NB4 (cell line): ENCODE measurements at regions not wholly inside any gene's neighbourhood (a gene's known extent, or its start where the extent isn't known, plus 50 kb on each side); places are given as distances from the start of the nearest gene placed in this dataset.

ENCODE experiments used
- DNase-seq: peaks from one replicate; pipeline ENCODE4 v3.0.0; 2010; ENCODE audit warnings: low read depth
- H3K4me3 ChIP-seq: one replicate; pipeline ENCODE4 v1.5.1; 2011; ENCODE audit warnings: mild to moderate bottlenecking, low read depth, low read length, moderate library complexity
- CTCF ChIP-seq: IDR thresholded peaks from one replicate; pipeline ENCODE4 v1.5.1; 2012; ENCODE audit warnings: low read depth, low read length
- MAX ChIP-seq: IDR thresholded peaks from 2 replicates; pipeline ENCODE4 v1.6.1; 2011; ENCODE audit warnings: low read depth, low read length
- MYC ChIP-seq: IDR thresholded peaks from 2 replicates; pipeline ENCODE4 v1.6.1; 2011; ENCODE audit warnings: low read depth, low read length
- POLR2A ChIP-seq: IDR thresholded peaks from 2 replicates; pipeline ENCODE4 v1.6.1; 2011; ENCODE audit warnings: mild to moderate bottlenecking; ENCODE audit not compliant: insufficient read length; ENCODE audit errors: extremely low read depth

- TF ChIP-seq MAX = no peak
- no peak for TF ChIP-seq CTCF
- TF ChIP-seq MYC = no peak
- TF ChIP-seq POLR2A = no peak
- H3K4me3 ChIP-seq = no peak overlapping the region
- DNase-seq = no peak
These were observed 174.5 kb upstream of the PRSS58 start for GRCh38 chr7:142432377-142432776.

GRCh38 chr7:142431491-142431890 lies 173.6 kb upstream of the PRSS58 start:
- TF ChIP-seq POLR2A (no peak), MYC (no peak), CTCF (no peak)
- no peak overlapping the region for H3K4me3 ChIP-seq
- DNase-seq = no peak

- no peak for TF ChIP-seq POLR2A
- no peak for TF ChIP-seq MAX
- no peak for TF ChIP-seq MYC
- TF ChIP-seq CTCF = no peak
- DNase-seq = no peak
- H3K4me3 ChIP-seq = no peak overlapping the region
These were observed 170.2 kb upstream of the PRSS58 start for GRCh38 chr7:142428094-142428493.

- H3K4me3 ChIP-seq = no peak overlapping the region
- TF ChIP-seq CTCF = no peak
- no peak for TF ChIP-seq MAX
- no peak for TF ChIP-seq MYC
- TF ChIP-seq POLR2A = no peak
- DNase-seq = no peak
These were observed 167.4 kb upstream of the PRSS58 start for GRCh38 chr7:142425281-142425680.

- no peak overlapping the region for H3K4me3 ChIP-seq
- TF ChIP-seq POLR2A = no peak
- TF ChIP-seq MAX = no peak
- TF ChIP-seq CTCF = no peak
- TF ChIP-seq MYC = no peak
- no peak for DNase-seq
These were observed 164.8 kb upstream of the PRSS58 start for GRCh38 chr7:142422621-142423020.

GRCh38 chr7:142420554-142421362 lies 162.9 kb upstream of the PRSS58 start:
- no peak overlapping the region for H3K4me3 ChIP-seq
- TF ChIP-seq POLR2A = no peak
- TF ChIP-seq CTCF = peak; percentile 63
- TF ChIP-seq MAX = peak; percentile 87
- peak; percentile 60 for DNase-seq
